NCI-H1436 treated with DMSO at 0.1 percent for 48 hours (cell line): ENCODE measurements at regions not wholly inside any gene's neighbourhood (a gene's known extent, or its start where the extent isn't known, plus 50 kb on each side); places are given as distances from the start of the nearest gene placed in this dataset.

ENCODE experiments used
- DNase-seq: peaks from one replicate; lab custom pipeline; 2025; lab: John Stamatoyannopoulos, UW

DNA sequence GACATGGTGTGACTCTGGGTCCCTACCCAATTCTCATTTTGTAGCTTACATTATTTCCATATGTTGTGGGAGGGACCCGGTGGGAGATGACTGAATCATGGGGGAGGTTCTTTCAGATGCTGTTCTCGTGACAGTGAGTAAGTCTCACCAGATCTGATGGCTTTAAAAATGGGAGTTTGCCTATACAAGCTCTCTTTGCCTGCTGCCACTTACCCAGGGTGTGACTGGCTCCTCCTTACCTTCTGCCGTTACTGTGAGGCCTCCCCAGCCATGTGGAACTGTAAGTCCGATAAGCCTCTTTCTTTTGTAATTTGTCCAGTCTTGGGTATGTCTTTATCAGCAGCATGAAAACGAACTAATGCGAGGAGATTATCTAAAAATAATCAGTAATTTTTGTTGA is 1683.2 kb upstream of the SLC39A10 start:
- DNase-seq: no peak

DNA sequence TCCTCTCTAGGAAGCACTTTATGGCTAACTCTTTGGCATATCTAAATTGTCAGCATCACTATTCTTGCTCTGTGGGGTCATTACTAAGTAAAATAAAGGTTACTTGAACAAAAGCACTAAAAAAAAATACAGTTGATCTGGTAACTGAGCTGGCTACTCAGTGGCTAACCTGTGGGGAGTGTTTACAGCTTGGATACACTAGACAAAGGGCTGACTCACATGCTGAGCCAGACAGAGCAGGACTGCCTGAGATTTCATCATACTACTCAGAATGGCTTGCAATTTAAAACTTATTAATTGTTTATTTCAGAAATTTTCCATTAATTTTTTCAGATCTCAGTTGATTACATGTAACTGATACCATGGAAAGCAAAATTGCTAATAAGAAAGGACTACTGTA is 1690.4 kb upstream of the SLC39A10 start:
- DNase-seq: no peak

DNA sequence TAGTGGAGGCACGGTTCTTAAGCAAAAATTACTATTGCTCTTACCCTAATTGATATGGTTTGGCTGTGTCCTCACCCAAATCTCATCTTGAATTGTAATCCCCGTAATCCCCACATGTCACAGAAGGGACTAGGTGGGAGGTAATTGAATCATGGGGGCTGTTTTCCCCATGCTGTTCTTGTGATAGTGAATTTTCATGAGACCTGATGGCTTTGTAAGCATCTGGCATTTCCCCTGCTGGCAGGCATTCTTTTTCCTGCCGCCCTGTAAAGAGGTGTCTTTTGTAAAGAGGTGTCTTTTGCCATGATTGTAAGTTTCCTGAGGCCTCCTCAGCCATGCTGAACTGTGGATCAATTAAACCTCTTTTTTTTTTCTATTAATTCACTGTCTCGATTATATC is 1691.8 kb upstream of the SLC39A10 start:
- no peak for DNase-seq

DNA sequence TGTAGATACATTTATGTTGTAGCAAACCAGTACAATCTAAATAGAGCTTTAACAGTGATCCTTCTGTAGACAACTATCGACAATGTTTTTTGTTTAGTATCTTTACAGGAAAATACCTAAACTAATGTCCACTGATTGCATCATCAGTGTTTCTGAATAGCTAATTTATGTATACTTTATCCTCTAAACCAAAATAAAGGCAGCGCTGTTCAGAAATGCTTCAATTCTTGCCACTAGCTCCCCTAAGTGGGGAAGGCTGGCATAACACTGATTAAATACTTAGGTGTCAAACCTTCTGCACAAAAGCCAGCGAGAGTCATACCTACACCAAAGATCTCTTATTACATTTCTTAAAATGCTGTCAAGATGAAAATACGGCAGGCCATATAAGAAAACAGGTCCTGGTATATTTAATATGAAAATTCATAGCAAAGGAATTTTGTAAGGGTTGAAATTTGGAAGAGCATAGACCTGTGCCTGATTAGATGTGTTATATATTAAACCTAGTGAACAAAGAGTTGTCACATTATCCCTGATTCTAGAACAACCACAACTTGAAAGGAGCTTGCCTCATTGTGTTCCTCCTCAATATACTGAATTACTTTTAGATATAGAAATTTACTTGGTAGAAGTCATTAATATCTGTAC is 1693.4 kb upstream of the SLC39A10 start:
- no peak for DNase-seq

DNA sequence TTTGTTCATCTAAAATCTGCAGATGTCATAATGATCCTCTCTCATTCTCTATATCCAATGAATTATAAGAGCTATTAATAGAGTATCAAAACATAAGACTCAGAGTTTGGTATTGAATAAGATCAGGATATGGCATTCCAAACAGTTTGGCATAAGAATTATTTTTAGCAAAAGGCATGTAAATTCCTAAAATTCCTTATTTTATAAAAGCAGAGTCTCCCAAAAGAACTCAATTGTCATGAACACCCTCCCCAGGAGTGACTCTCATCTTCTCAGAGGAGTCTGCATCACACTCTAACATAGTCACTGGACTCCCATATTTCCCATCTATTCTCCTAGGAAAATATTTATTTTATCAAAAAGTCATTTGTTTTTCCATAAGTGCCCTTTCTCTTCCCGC is 1710.2 kb upstream of the SLC39A10 start:
- DNase-seq: no peak

DNA sequence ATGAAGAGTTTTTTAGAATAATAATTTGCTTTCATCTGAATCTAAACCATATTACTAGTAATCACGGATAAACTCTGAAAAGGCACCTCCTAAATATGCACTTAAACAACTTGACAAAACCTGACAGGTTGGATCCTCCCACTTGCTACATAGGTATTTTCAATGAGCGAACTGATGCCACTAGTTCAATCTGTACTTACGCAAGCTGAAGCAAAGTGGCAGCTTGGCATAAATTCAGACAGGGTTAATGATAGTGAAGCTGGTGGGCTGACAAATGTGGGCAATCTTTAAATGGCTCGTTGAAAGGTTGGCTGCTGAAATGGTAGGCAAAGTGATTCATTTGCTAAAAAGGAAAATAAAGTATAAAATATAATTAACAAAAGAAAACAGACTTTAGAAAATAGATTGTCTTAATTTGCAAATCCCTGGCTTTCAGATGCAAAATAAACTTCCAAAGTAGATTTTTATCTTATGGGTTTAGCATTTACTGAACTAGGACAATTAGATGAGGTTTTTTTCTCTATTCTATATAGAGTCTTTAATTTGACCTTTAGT is 1713.5 kb upstream of the SLC39A10 start:
- DNase-seq: no peak

DNA sequence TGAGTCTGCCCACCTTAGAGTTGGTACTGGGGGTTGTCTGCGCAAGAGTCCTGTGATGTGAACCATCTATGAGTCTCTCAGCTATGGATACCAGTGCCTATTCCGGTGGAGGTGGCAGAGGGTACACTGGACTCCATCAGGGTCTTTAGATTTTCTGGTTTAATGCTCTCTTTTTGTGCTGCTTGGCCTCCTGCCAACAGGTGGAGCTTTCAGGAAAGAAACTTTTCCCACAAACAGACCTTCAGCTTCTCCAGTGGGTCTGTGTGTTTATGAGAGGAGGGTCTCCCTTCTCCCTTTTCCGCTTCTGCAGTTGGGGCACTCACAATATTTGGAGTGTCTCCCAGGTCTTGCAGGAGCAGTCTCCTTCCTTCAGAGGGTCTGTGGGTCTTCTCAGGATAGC is 1721.9 kb upstream of the SLC39A10 start:
- DNase-seq: no peak

DNA sequence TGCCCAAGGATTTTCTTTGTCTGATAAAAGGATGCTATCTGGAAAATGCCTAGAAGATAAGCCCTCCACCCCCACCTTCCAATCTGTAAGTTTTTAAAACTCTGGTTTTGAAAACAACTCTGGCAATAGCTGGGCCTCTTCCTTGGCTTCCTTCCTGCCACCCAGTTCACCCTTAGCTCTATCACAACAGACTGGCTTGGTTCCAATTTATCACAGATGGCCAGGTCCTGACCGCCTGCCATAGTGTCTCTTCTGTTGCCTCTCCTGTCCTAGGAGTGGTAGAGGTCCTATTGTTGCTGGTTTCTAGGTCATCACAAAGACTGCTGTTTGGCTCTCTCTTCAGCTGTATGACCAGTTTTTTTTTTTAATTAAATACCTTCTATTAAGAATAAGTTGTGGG is 1727.9 kb upstream of the SLC39A10 start:
- no peak for DNase-seq

DNA sequence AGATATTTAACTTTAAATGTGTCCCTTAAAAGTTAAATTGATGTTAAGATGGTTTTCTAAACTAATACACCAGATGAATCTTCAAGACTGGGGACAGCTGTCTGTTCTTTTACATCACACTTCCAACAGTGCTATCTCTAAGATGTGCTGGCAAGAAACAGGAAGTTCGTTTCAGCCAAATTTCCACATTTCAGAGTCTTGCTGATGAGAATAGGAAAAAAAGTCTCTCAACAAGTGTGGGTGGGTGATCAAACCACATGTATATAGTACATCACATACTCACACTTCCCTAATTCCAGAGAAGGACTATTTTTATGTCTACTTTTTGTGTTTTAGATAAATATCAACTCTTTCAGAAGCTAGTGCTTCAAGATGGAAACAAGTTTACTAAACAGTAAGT is 1712.8 kb upstream of the TMEFF2 start:
- no peak for DNase-seq

DNA sequence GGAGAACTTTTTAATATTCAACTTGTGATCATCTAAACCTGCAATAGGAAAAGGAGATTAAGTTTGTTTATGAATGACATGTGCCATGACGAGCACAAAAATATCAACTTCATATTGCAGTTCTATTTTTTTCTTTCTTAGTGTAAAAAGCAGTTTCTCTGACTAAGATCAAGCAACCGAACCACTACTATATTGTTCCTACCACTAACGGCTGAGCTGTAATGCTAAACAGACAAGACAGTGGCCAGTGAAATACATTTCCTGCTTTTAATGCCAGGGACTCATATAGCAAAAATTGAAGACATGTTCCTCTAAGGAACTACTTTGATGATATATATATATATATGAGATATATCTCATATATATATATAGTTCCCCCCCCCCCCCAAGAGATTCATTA is 1705.6 kb upstream of the TMEFF2 start:
- no peak for DNase-seq

DNA sequence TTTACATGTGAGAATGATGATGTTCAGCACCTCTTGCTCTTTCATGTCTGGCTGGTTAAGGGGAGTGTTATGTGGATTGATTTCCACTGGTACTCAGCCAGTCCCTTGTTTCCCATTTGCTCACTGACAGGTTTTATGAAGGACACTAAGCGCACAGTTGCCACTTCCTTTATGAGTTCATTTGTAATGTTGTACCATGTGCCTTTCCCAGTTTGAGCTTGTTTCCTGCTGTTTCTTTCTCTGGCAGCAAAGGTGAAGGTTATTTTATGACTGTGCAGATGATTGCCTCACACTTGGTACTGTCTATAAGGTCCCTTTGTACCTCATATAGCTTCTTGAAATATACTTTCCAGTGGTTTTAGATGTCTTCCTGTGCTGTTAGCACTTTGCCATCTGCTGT is 1700.5 kb upstream of the TMEFF2 start:
- no peak for DNase-seq

DNA sequence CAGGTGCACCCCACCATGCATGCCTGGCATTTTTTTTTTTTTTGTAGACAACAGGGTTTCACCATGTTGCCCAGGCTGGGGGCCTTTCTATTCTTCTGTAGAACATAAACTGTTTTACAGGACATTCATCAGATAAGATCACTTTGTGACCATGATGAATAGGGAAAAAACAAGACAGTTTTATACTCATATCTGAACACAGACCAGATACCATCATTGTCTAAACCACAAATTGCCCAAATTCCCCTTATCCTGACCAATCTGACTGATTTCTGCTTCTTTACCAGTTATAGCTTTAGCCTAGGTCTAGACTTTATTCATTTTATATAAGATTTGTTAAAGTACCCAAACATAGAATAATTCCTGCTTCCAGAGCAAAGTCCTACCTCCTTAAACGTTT is 1699.3 kb upstream of the TMEFF2 start:
- no peak for DNase-seq

DNA sequence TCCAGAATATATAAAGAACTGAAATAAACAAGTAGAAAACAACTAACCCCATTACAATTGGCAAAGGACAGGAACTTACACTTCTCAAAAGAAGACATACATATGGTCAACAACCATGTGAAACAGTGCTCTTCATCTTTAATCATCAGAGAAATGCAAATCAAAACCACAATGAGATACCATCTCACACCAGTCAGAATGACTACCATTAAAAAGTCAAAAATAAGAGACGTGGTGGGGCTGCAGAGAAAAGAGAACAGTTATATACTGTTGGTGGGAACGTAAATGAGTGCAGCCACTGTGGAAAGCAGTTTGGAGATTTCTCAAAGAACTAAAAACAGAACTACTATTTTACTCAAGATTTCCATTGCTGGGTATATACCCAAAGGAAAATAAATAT is 1696.3 kb upstream of the TMEFF2 start:
- no peak for DNase-seq

DNA sequence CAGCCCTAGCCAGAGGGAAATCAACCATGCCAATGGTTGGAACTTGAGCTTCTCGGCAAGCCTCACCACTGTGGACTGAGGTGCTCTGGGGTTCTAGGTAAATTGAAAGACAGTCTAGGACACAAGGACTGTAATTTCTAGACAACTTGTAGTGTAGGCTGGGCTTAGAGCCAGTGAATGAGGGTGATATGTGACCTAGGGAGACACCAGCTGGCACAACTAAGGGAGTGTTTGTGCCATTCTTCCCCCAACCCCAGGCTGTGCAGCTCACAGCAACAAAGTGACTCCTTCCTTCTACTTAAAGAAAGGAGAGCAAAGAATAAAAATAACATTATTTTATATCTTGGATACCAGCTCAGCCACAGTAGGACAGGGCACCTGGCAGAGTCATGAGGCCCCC is 1690.7 kb upstream of the TMEFF2 start:
- no peak for DNase-seq

DNA sequence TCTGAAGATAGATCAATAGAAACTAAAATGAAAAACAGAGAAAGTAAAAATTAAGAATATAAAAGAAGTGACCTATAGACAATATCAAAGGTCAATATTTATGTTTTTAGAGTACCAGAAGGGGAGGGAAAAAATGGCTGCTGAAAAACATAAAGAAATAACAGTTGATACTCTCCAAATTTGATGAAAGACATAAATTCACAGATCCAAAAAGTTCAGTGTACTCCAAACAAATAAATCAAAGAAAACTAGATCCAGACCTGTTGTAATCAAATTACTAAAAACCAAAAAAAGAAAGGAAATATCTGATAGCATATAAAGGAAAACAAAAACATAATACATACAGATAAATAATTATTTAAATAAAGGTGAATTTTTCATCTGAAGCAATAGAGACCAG is 1689.1 kb upstream of the TMEFF2 start:
- DNase-seq: no peak

DNA sequence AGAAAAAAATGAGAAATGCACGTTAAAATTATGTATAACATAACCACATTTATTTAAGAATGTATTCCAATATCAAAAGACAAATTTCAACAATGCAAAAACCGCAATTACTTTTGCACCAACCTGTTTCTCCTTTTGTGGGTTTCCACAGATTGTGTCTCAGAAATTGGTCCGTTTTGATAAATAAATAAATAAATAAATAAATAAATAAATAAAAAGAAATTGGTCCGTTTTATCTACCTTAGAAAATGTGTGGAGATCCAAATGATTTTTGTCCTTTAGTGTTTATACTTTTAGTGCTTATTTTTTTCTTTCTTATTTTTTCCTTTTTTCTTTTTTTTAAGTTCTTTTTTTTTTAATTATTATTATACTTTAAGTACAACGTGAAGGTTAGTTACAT is 1682.2 kb upstream of the TMEFF2 start:
- DNase-seq: no peak

DNA sequence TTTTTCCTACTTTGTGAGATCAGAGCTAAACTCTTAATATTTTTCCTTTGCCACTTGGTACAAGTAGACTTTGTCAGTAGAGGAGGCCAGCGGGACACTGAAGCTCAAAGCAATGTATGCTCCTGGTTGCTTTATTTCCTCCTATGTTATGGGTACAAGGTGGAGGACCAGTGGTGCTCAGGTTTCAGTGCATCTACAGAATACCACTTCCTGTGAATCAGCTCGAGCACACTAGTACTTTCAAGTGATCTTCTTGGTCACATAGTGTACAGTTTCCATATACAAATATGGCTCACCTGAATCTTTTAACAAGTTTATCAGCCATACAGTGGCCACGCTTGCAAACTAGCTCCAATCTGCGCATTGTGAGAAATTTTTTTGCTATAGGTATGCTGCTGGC is 1674.8 kb upstream of the TMEFF2 start:
- no peak for DNase-seq

DNA sequence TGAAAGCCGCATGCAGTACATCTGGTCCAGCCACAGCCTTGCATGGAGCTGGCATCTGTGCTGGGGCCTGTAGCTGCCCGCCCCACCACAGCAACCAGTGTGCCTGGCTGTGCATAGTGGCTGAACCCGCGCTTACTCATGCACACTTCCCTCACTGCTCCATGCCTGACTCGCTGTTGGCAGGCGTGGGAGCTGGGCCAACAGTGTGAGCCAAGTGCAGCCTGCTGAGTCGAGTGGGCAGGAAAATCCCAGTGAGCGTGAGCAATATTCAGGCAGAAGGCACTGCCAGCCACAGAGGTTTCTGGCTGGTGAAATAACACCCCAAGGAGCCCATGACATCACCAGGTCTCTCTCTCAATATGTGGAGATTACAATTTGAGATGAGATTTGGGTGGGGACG is 1674.1 kb upstream of the TMEFF2 start:
- DNase-seq: no peak

DNA sequence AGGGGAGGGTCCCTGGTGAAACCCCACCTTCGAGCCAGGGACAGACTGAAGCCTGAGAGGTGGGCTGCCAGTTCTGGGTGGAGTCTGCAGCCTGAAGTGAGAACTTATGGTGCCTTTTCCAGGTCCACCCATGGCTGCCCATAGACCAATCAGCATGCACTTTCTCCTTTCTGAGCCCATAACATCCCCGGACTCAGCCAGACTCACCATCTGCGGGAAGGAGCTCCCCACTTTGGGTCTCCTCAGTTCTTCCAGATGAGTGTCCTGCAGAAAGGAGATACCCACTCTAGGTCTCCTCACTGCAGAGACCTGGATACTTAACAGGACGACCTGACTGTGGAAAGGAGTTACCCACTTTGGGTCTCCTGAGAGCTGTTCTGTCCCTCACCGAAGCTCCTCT is 1673.4 kb upstream of the TMEFF2 start:
- DNase-seq: no peak

DNA sequence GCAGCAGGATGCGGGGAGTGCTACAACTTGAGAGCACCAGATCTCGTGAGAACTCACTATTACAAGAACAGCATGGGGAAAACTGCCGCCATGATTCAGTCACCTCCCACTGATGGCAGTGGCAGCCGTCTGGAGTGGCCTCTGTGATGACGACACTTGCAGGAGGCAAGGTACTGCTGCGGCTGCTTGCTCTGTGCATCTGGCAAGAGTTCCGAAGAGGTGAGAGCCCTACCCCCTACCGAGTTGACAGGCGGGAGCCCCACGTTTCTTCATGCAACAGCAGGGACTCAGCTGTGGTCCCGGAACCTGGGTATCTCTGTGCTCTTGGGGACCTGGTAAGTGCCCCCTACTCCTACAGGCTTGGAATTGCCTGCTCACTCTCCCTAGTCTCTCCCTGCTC is 1672.7 kb upstream of the TMEFF2 start:
- no peak for DNase-seq

DNA sequence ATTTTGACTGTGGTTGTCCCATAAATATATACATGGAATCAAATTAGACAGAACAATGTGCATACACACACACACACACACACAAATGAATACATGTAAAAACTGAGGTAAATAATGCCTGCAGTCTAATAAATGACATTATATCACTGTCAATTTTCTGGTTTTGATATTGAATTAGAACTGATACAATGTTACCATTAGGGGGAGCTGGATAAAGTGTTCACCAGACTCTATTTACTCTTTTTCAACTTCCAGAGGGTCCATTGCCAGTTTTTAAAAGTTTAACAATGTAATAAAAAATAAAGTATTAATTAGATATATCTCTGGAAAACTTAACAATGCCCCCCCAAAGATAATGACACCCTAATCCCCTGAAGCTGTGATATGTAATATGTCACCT is 1666.8 kb upstream of the TMEFF2 start:
- no peak for DNase-seq

DNA sequence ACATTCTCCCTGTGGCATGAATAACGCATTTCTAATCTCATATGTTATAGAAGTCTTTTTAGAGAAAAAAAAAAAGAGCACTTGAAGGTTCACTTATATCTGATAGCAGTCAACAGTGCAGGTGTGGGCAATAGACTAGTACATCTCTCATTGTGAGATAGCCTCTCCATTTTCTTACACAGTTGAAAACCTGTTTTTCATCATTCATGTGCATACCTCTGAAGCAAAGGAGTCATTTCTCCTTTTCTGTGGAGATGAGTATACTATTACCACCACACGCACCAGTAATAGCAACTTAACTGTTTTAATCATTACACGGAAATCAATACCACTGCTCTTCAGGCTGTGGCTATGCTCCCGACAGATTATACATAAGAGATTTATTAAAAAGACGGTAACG is 1653.3 kb upstream of the TMEFF2 start:
- DNase-seq: no peak

DNA sequence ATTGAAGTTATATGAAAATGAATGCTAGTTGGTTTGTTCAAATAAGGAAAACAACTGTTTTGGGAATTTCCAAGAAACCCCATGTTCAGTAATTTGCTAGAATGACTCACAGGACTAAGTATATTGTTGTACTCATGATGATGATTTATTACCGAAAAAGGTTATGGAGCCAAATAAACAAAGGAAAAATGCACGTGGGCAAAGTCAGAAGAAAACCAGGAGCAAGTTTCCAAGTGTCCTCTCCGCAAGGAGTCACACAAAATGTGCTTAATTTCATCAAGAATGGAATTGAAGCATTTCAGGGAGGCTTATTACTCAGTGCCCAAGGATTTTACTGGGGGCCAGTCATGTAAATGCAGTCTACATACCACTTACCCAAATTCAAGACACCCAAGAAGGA is 1652.4 kb upstream of the TMEFF2 start:
- DNase-seq: no peak

DNA sequence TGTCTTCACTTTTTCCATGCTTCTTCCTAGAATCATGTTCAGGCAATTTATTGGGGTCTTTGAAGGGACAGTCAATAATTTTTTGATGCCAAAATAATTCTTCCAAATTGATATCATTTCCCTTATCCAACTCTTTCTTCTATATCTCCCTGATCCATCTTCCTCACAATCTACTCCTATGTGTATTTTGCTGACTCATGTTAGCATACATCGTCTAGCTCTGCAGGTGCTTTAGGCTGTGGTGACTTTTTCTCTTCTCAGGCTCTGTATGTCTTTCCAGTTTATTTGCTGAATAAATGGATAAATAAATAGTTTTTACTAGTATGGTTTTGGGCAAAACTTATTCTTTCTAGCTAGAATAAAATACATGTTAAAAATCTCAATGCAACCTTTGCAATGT is 1650.9 kb upstream of the TMEFF2 start:
- no peak for DNase-seq

DNA sequence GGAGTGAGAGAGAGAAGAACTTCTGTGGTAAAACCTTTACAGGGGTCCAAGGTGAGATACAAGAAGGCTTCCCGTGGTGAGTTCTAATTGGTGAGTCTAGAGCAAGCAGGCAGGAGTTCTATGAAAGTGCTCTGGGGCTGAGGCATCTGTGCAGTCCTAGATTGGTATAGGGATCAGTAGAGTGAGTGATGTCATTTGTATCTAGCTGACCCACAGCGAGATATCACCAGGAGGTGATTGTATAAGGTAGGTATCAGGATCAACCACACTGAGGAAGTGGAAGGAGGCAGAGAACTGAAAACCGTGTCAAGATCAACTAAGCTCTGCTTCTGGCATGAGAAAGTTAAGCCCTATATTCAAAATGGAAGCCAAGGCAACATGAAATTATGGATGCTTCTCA is 1648.9 kb upstream of the TMEFF2 start:
- no peak for DNase-seq
